Endothelial cell of umbilical vein (primary cell): ENCODE measurements at regions not wholly inside any gene's neighbourhood (a gene's known extent, or its start where the extent isn't known, plus 50 kb on each side); places are given as distances from the start of the nearest gene placed in this dataset.
"Not testable (repeated sequence)": the region's sequence is repeated elsewhere in the genome, so short reads cannot be mapped to it uniquely, and the experiment has no call there.

Experiments used
- BruUV-seq: library from RNA; stranded (reverse); fragments of 400-500 nt; replicated peaks from 2 replicates; lab custom pipeline; 2021; lab: Mats Ljungman, UMichigan
- CTCF ChIA-PET: fragments of 300-600, 350-600 bp; sonication (Branson Sonifier 250); formaldehyde crosslinking; loops from one replicate; lab custom pipeline; 2021; ENCODE audit warnings: antibody characterized with exemption, inconsistent platforms; lab: Charles Lee
- POLR2A ChIA-PET: fragments of 300-600, 350-600 bp; sonication (Branson Sonifier 250); formaldehyde crosslinking; loops from one replicate; lab custom pipeline; 2021; ENCODE audit warnings: antibody characterized with exemption, inconsistent platforms; lab: Charles Lee
- DNase-seq: peaks from one replicate; pipeline ENCODE4 v3.0.0-alpha.2; 2011; ENCODE audit warnings: low read depth, low spot score
- FAIRE-seq: peaks from 2 replicates; lab custom pipeline; 2011; peaks lifted over from hg19 to GRCh38; lab: Jason Lieb, UNC
- H2AFZ ChIP-seq: 2 replicates; pipeline ENCODE4 v1.6.0; 2012; ENCODE audit warnings: low read depth, low read length, control low read depth, inconsistent platforms
- H3K27ac ChIP-seq: 2 replicates; pipeline ENCODE4 v1.5.1; 2011; ENCODE audit warnings: low read depth, mild to moderate bottlenecking, control low read depth, low read length, moderate library complexity; ENCODE audit not compliant: insufficient read depth
- H3K27me3 ChIP-seq, 2 experiments: 2 replicates each; pipeline versions ENCODE4 v1.6.0 to v1.6.1; 2011; ENCODE audit warnings: low read length in 2 of 2, mixed read lengths in 1 of 2; ENCODE audit not compliant: control insufficient read depth in 2 of 2, insufficient read depth in 2 of 2
- H3K36me3 ChIP-seq, 2 experiments: 2 replicates in 1 of 2; 3 replicates in 1 of 2; pipeline ENCODE4 v1.5.1; 2011; ENCODE audit warnings: low read length in 2 of 2, mild to moderate bottlenecking in 1 of 2, moderate library complexity in 1 of 2; ENCODE audit not compliant: control insufficient read depth in 2 of 2, insufficient read depth in 2 of 2; ENCODE audit errors: extremely low read depth in 1 of 2
- H3K4me1 ChIP-seq: 3 replicates; pipeline ENCODE4 v1.5.1; 2011; ENCODE audit warnings: mild to moderate bottlenecking, low read length; ENCODE audit not compliant: control insufficient read depth, insufficient read depth; ENCODE audit errors: extremely low read depth
- H3K4me2 ChIP-seq: 2 replicates; pipeline ENCODE4 v1.6.1; 2011; ENCODE audit warnings: low read length, control low read depth, mixed read lengths; ENCODE audit not compliant: insufficient read depth
- H3K4me3 ChIP-seq, 3 experiments: fragments of 200-600 bp in 1 of 3; sonication (generic), shearing (Covaris generic) in 1 of 3; replicated peaks in 1 of 3; 2 replicates each; pipeline ENCODE4 v1.5.1; 2011 to 2016; ENCODE audit warnings: control low read depth in 3 of 3, low read length in 3 of 3, mild to moderate bottlenecking in 2 of 3, inconsistent platforms in 1 of 3, low read depth in 1 of 3, moderate library complexity in 1 of 3; ENCODE audit not compliant: insufficient read depth in 1 of 3
- H3K79me2 ChIP-seq: 2 replicates; pipeline ENCODE4 v1.6.0; 2012; ENCODE audit warnings: low read length, inconsistent platforms; ENCODE audit not compliant: control insufficient read depth, insufficient read depth
- H3K9ac ChIP-seq: replicated peaks from 2 replicates; pipeline ENCODE3; 2011; ENCODE audit warnings: low read length, control low read depth; ENCODE audit not compliant: insufficient read depth; ENCODE audit errors: extremely low read depth
- H3K9me1 ChIP-seq: replicated peaks from 3 replicates; pipeline ENCODE4 v1.6.0; 2011; ENCODE audit warnings: mild to moderate bottlenecking, low read length; ENCODE audit not compliant: control insufficient read depth, insufficient read depth; ENCODE audit errors: extremely low read depth
- H3K9me3 ChIP-seq: replicated peaks from 2 replicates; pipeline ENCODE4 v1.5.1; 2012; ENCODE audit warnings: low read length, inconsistent platforms; ENCODE audit not compliant: control insufficient read depth, insufficient read depth
- H4K20me1 ChIP-seq: replicated peaks from 2 replicates; pipeline ENCODE3; 2011; ENCODE audit warnings: mild to moderate bottlenecking, low read length; ENCODE audit not compliant: control insufficient read depth, insufficient read depth; ENCODE audit errors: extremely low read depth
- CTCF ChIP-seq, 2 donors: IDR thresholded peaks; 1 replicate in 1 of 2; 2 replicates in 1 of 2; pipeline ENCODE4 v1.5.1; 2011; ENCODE audit warnings: low read length in 2 of 2, mild to moderate bottlenecking in 2 of 2, moderate library complexity in 2 of 2, control low read depth in 1 of 2, inconsistent platforms in 1 of 2, low read depth in 1 of 2; ENCODE audit not compliant: insufficient read depth in 1 of 2; ENCODE audit errors: extremely low read depth in 1 of 2
- EZH2 ChIP-seq: IDR thresholded peaks from 2 replicates; pipeline ENCODE4 v1.6.1; 2012; ENCODE audit warnings: borderline replicate concordance, low read depth, mild to moderate bottlenecking, moderate library complexity, low read length, inconsistent platforms; ENCODE audit not compliant: severe bottlenecking
- FOS ChIP-seq: IDR thresholded peaks from 2 replicates; pipeline ENCODE4 v1.6.1; 2011; ENCODE audit warnings: mild to moderate bottlenecking, low read length, moderate library complexity, borderline replicate concordance; ENCODE audit not compliant: insufficient read depth
- GATA2 ChIP-seq: IDR thresholded peaks from 2 replicates; pipeline ENCODE4 v1.7.0; 2011; ENCODE audit warnings: low read depth, mild to moderate bottlenecking, moderate library complexity, mixed read lengths, low read length; ENCODE audit not compliant: insufficient read length, insufficient read depth
- JUN ChIP-seq: IDR thresholded peaks from 2 replicates; pipeline ENCODE4 v1.6.1; 2011; ENCODE audit warnings: borderline replicate concordance, low read depth; ENCODE audit not compliant: insufficient read length, insufficient read depth
- MAX ChIP-seq: IDR thresholded peaks from 2 replicates; pipeline ENCODE4 v1.6.1; 2011; ENCODE audit not compliant: insufficient read depth, insufficient read length
- MYC ChIP-seq: IDR thresholded peaks from one replicate; pipeline ENCODE4 v1.6.1; 2011; ENCODE audit warnings: mild to moderate bottlenecking, low read depth, low read length
- POLR2A ChIP-seq: IDR thresholded peaks from 2 replicates; pipeline ENCODE4 v1.6.1; 2012; ENCODE audit warnings: low read depth, mild to moderate bottlenecking, control low read depth, low read length
- dilution Hi-C: fragments of 300-500 bp; cut with MboI; formaldehyde crosslinking; loops from one replicate; pipeline ENCODE4 v1.15.0; 2019; ENCODE audit warnings: low sequenced_read_pairs; ENCODE audit not compliant: extremely low pct_ligation_motif_present
- intact Hi-C: fragments of 100-400 bp; cut with micrococcal nuclease; formaldehyde crosslinking; loops from one replicate; pipeline ENCODE4 v1.10.0; 2022

- H3K4me1 ChIP-seq, result no peaks in the 10 kb centered on the region
- no peaks in the 10 kb centered on the region for H3K79me2 ChIP-seq
- no peaks in the 10 kb centered on the region for H3K9me3 ChIP-seq
- H2AFZ ChIP-seq, result no peak overlapping the region
- no peak overlapping the region for H3K27ac ChIP-seq
- no peaks in the 10 kb centered on the region for H3K9me1 ChIP-seq
- no peaks in the 10 kb centered on the region for H4K20me1 ChIP-seq
- POLR2A ChIA-PET, result no interaction called here
- H3K4me3 ChIP-seq, result no peak overlapping the region
- dilution Hi-C loops (no loop called here), intact Hi-C loops (no loop called here)
- H3K4me2 ChIP-seq, result no peak overlapping the region
- no peak for DNase-seq
- BruUV-seq, result no TSS peak
- no peaks in the 10 kb centered on the region for H3K27me3 ChIP-seq
- no peak overlapping the region for H3K9ac ChIP-seq
- TF ChIP-seq JUN, result no peak
- no peak for FAIRE-seq
- H3K36me3 ChIP-seq, result no peaks in the 10 kb centered on the region
- CTCF ChIA-PET, result no interaction called here
Measured at GRCh38 chr14:40218282-40218941, 786.2 kb upstream of the FBXO33 start.

GRCh38 chr14:40216976-40217375, 784.7 kb upstream of the FBXO33 start:
- H3K27ac ChIP-seq, result no peak overlapping the region
- CTCF ChIA-PET, result no interaction called here
- no peaks in the 10 kb centered on the region for H3K79me2 ChIP-seq
- DNase-seq (no peak), FAIRE-seq (no peak)
- TF ChIP-seq FOS, result no peak
- no peak for TF ChIP-seq JUN
- no peak for TF ChIP-seq GATA2
- no peak for TF ChIP-seq POLR2A
- no peak for TF ChIP-seq MAX
- TF ChIP-seq EZH2, result no peak
- no peak for TF ChIP-seq CTCF (IDR thresholded peaks at IDR 0.05; ENCODE audit: extremely low read depth in 1 of 2, insufficient read depth in 1 of 2, low read depth in 1 of 2, low read length in 2 of 2)
- no peak for TF ChIP-seq MYC
- no peaks in the 10 kb centered on the region for H3K9me3 ChIP-seq
- BruUV-seq, result no TSS peak
- H3K27me3 ChIP-seq, result no peaks in the 10 kb centered on the region
- no peaks in the 10 kb centered on the region for H3K4me1 ChIP-seq
- no peaks in the 10 kb centered on the region for H4K20me1 ChIP-seq
- H3K9ac ChIP-seq, result no peak overlapping the region
- no peaks in the 10 kb centered on the region for H3K36me3 ChIP-seq
- dilution Hi-C loops (no loop called here), intact Hi-C loops (no loop called here)
- H3K4me2 ChIP-seq, result no peak overlapping the region
- H3K9me1 ChIP-seq, result no peaks in the 10 kb centered on the region
- POLR2A ChIA-PET, result no interaction called here
- no peak overlapping the region for H2AFZ ChIP-seq
- no peak overlapping the region for H3K4me3 ChIP-seq

- FAIRE-seq, H3K9me1 ChIP-seq, H3K27ac ChIP-seq, H3K27me3 ChIP-seq, dilution Hi-C loops, intact Hi-C loops, H3K4me2 ChIP-seq, H2AFZ ChIP-seq, DNase-seq, H3K9me3 ChIP-seq, H3K79me2 ChIP-seq, H3K9ac ChIP-seq, CTCF ChIA-PET, H3K4me3 ChIP-seq, BruUV-seq, H4K20me1 ChIP-seq, POLR2A ChIA-PET, H3K4me1 ChIP-seq, H3K36me3 ChIP-seq: not testable (repeated sequence)
Measured at GRCh38 chr14:40216408-40216807, 784.2 kb upstream of the FBXO33 start.
